ENCODE measurements at regions not wholly inside any gene's neighbourhood (a gene's known extent, or its start where the extent isn't known, plus 50 kb on each side); places are given as distances from the start of the nearest gene placed in this dataset.

DNA sequence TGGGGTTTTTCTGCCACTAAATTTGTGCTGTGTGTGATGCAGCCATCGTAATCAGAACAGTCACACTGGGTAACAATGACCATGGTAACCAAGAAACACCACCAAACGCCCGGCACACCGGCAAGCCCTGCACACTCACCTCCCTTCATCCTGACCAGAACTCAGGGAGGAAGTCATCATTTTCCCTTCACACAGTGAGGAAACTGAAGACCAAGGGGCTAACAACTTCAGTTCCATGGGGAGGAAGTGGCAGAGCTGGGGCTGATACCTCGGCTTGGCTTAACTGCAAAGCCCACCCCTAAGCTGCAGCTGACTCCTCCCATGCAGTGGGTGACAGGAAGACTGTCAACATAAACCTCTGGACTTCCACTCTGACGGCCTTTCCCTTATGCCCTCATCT, 69.3 kb upstream of the BCAR3 start:
- Histone ChIP-seq H3K4me3 (no peak overlapping the region), H4K20me1 (ENCODE audit: insufficient read depth, poor library complexity, severe bottlenecking) (no peaks in the 10 kb centered on the region), H3K36me3 (replicated peaks; ENCODE audit: insufficient read depth, low read depth) (no peaks in the 10 kb centered on the region), H3K27me3 (no peaks in the 10 kb centered on the region), H3K4me1 (ENCODE audit: insufficient read depth) (peaks cover 8% of the 10 kb centered on the region), H3K4me2 (no peak overlapping the region), H3K79me2 (no peaks in the 10 kb centered on the region), H3K9me3 (ENCODE audit: low read depth) (no peaks in the 10 kb centered on the region), H3K27ac (no peak overlapping the region), H2AFZ (no peak overlapping the region), H3K9me2 (replicated peaks; ENCODE audit: insufficient read depth) (no peaks in the 10 kb centered on the region)
- DNase-seq (ENCODE audit: low spot score): no peak
- TF ChIP-seq EZH2phosphoT487 (IDR thresholded peaks at IDR 0.05; ENCODE audit: low read depth, severe bottlenecking, unreplicated experiment): no peak
- TF ChIP-seq, protein P1, sequence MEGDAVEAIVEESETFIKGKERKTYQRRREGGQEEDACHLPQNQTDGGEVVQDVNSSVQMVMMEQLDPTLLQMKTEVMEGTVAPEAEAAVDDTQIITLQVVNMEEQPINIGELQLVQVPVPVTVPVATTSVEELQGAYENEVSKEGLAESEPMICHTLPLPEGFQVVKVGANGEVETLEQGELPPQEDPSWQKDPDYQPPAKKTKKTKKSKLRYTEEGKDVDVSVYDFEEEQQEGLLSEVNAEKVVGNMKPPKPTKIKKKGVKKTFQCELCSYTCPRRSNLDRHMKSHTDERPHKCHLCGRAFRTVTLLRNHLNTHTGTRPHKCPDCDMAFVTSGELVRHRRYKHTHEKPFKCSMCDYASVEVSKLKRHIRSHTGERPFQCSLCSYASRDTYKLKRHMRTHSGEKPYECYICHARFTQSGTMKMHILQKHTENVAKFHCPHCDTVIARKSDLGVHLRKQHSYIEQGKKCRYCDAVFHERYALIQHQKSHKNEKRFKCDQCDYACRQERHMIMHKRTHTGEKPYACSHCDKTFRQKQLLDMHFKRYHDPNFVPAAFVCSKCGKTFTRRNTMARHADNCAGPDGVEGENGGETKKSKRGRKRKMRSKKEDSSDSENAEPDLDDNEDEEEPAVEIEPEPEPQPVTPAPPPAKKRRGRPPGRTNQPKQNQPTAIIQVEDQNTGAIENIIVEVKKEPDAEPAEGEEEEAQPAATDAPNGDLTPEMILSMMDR (IDR thresholded peaks at IDR 0.05; ENCODE audit: poor library complexity): no peak
- no peak for TF ChIP-seq EZH2 (IDR thresholded peaks at IDR 0.05; ENCODE audit: borderline replicate concordance)
- 81% methylated on average over 6 of the region's 6 CpGs for WGBS (ENCODE audit: low lambda C conversion rate, missing lambda C conversion rate)

DNA sequence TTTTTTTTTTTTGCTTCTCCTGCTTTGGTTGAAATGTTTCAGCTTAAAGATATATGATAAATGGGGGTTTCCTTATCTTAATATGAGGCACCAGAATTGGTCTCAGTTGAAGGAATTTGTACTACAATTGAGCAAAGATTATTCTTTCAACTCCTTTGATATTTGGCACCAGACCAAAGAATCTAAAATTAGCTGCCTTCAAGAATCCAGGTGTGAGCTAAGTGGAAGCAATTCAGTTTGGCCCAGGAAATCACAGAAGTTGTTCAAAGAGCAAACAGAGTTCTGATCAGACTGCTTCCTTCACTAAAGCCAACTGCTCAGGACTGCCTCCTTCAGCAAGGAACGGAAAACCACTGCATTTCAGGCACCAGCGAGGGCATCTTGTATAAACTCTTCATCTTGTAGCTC, 68.3 kb upstream of the BCAR3 start:
- peaks cover 8% of the 10 kb centered on the region for H3K4me1 ChIP-seq (ENCODE audit: insufficient read depth)
- no peak overlapping the region for H3K4me3 ChIP-seq
- no peaks in the 10 kb centered on the region for H3K9me3 ChIP-seq (ENCODE audit: low read depth)
- H4K20me1 ChIP-seq (ENCODE audit: insufficient read depth, poor library complexity, severe bottlenecking): no peaks in the 10 kb centered on the region
- no peak overlapping the region for H3K4me2 ChIP-seq
- no peaks in the 10 kb centered on the region for H3K27me3 ChIP-seq
- peak; percentile 30 for DNase-seq (ENCODE audit: low spot score)
- no peaks in the 10 kb centered on the region for H3K79me2 ChIP-seq
- no peaks in the 10 kb centered on the region for H3K36me3 ChIP-seq (replicated peaks; ENCODE audit: insufficient read depth, low read depth)
- no peak overlapping the region for H2AFZ ChIP-seq
- H3K9me2 ChIP-seq (replicated peaks; ENCODE audit: insufficient read depth): no peaks in the 10 kb centered on the region
- WGBS (ENCODE audit: low lambda C conversion rate, missing lambda C conversion rate): 56% methylated on average over 2 of the region's 2 CpGs
- no peak overlapping the region for H3K27ac ChIP-seq
- TF ChIP-seq, protein P1 (IDR thresholded peaks at IDR 0.05; ENCODE audit: poor library complexity): peak; percentile 33
- TF ChIP-seq EZH2 (IDR thresholded peaks at IDR 0.05; ENCODE audit: borderline replicate concordance): no peak

DNA sequence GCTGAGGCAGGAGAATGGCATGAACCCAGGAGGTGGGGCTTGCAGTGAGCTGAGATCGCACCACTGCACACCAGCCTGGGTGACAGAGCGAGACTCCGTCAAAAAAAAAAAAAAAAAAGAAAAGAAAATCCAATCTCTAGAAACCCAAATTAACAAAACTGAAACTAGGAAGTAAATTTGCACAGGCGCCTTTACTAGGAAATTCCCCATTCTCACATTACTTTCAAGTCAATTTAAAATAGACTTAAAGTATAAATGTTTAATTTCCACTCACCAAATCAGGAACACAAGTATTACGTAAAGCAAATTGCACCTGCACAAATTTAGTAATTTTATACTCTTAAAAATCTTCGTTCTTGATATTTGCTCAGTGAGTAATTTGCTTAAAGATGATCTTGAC, 67.8 kb upstream of the BCAR3 start:
- peaks cover 8% of the 10 kb centered on the region for H3K4me1 ChIP-seq (ENCODE audit: insufficient read depth)
- no peak for DNase-seq (ENCODE audit: low spot score)
- H2AFZ ChIP-seq: no peak overlapping the region
- H3K9me2 ChIP-seq (replicated peaks; ENCODE audit: insufficient read depth): no peaks in the 10 kb centered on the region
- H3K27me3 ChIP-seq: no peaks in the 10 kb centered on the region
- H3K4me3 ChIP-seq: no peak overlapping the region
- no peaks in the 10 kb centered on the region for H3K36me3 ChIP-seq (replicated peaks; ENCODE audit: insufficient read depth, low read depth)
- H3K79me2 ChIP-seq: no peaks in the 10 kb centered on the region
- no peaks in the 10 kb centered on the region for H4K20me1 ChIP-seq (ENCODE audit: insufficient read depth, poor library complexity, severe bottlenecking)
- no peak overlapping the region for H3K4me2 ChIP-seq
- no peak for TF ChIP-seq EZH2 (IDR thresholded peaks at IDR 0.05; ENCODE audit: borderline replicate concordance)
- TF ChIP-seq, protein P1 (IDR thresholded peaks at IDR 0.05; ENCODE audit: poor library complexity): no peak
- TF ChIP-seq EZH2phosphoT487 (IDR thresholded peaks at IDR 0.05; ENCODE audit: low read depth, severe bottlenecking, unreplicated experiment): no peak
- H3K9me3 ChIP-seq (ENCODE audit: low read depth): no peaks in the 10 kb centered on the region
- WGBS (ENCODE audit: low lambda C conversion rate, missing lambda C conversion rate): 88% methylated on average over 6 of the region's 6 CpGs
- no peak overlapping the region for H3K27ac ChIP-seq

Data from hepatocyte (in vitro differentiated cells).